SK-N-SH (cell line): ENCODE measurements at regions not wholly inside any gene's neighbourhood (a gene's known extent, or its start where the extent isn't known, plus 50 kb on each side); places are given as distances from the start of the nearest gene placed in this dataset.

ENCODE experiments used
- CHD2 ChIP-seq: fragments of 150-350 bp; IDR thresholded peaks from 2 replicates; pipeline ENCODE4 v1.6.1; 2018; ENCODE audit warnings: low read length; ENCODE audit not compliant: partially characterized antibody
- CTCF ChIP-seq: fragments of 200-600 bp; sonication (generic); IDR thresholded peaks from 2 replicates; pipeline ENCODE4 v1.6.1; 2017; ENCODE audit warnings: antibody characterized with exemption, mild to moderate bottlenecking, moderate library complexity
- EZH2phosphoT487 ChIP-seq: fragments of 200-600 bp; sonication (generic); IDR thresholded peaks from 2 replicates; pipeline ENCODE4 v1.6.1; 2017; ENCODE audit warnings: low read depth, mixed run types, mild to moderate bottlenecking, antibody characterized with exemption, moderate library complexity, borderline replicate concordance
- JUND ChIP-seq: IDR thresholded peaks from 2 replicates; pipeline ENCODE4 v1.4.0; 2012
- NRF1 ChIP-seq: IDR thresholded peaks from 2 replicates; pipeline ENCODE4 v1.6.1; 2012; ENCODE audit warnings: low read depth, mild to moderate bottlenecking, low read length
- PBX3 ChIP-seq: IDR thresholded peaks from 2 replicates; pipeline ENCODE4; 2012
- POLR2AphosphoS5 ChIP-seq: IDR thresholded peaks from 2 replicates; pipeline ENCODE4 v1.6.1; 2012; ENCODE audit warnings: low read depth, low read length
- RAD21 ChIP-seq: IDR thresholded peaks from 2 replicates; pipeline ENCODE4 v1.6.1; 2012; ENCODE audit warnings: mild to moderate bottlenecking, low read length
- RCOR1 ChIP-seq: fragments of 150-350 bp; IDR thresholded peaks from 2 replicates; pipeline ENCODE4 v1.6.1; 2017; ENCODE audit warnings: antibody characterized with exemption, low read length
- REST ChIP-seq: IDR thresholded peaks from 2 replicates; pipeline ENCODE4 v1.6.1; 2012; ENCODE audit warnings: mild to moderate bottlenecking, low read depth, low read length, moderate library complexity

GRCh38 chr14:38469156-38469555, 213.3 kb upstream of the CLEC14A start:
- TF ChIP-seq JUND (no peak), CTCF (no peak), RCOR1 (no peak), REST (no peak), NRF1 (no peak), POLR2AphosphoS5 (no peak), EZH2phosphoT487 (no peak), CHD2 (no peak), PBX3 (no peak), RAD21 (no peak)
